Thyroid gland (tissue), 4 donors: ENCODE measurements at regions not wholly inside any gene's neighbourhood (a gene's known extent, or its start where the extent isn't known, plus 50 kb on each side); places are given as distances from the start of the nearest gene placed in this dataset.

Experiments
- POLR2A ChIP-seq, 2 donors: fragments of 450-650 bp; IDR thresholded peaks; one replicate each; pipeline ENCODE4 v1.6.1; 2017; ENCODE audit warnings: antibody characterized with exemption in 2 of 2, mild to moderate bottlenecking in 2 of 2, moderate library complexity in 1 of 2
- TF ChIP-seq, protein P1 (sequence below), 6 experiments: fragments of 200-600 bp in 3 of 6; fragments of 450-650 bp in 3 of 6; sonication (generic) in 3 of 6; IDR thresholded peaks; one replicate each; pipeline ENCODE4 v1.5.1; 2016 to 2019; ENCODE audit warnings: antibody characterized with exemption in 6 of 6, mild to moderate bottlenecking in 2 of 6, inconsistent platforms in 1 of 6, moderate library complexity in 1 of 6

DNA sequence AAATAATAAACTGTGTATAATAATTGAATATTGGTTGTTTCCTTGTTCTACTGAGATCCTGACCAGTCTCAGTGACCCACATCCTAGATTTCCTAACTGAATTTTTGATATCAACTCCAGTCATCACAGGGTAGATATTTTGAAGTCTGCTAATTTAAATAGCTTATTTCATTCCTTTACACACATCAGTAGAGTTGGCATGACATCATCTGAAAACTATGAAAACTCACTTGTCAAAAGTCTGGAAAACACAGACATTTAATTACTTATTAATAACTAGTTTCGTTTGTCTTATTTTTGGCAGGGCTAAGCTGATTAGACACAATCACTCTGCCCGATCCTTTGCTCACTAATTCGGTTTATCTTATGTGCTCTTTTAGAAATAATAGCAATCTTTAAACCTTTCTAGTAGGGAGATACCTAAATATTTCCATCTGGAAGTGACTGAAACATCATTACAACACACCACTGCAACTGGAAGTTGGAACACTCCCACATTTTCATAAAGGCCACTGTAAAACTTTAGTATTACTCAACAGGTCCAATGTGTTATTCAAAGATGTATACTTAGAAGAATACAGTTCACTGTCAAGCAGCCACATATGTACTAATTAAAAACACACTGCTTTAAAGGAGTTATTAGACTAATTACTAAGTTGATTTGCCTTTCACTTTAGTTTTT is 198.4 kb upstream of the ZNF717 start:
- TF ChIP-seq, protein P1, sequence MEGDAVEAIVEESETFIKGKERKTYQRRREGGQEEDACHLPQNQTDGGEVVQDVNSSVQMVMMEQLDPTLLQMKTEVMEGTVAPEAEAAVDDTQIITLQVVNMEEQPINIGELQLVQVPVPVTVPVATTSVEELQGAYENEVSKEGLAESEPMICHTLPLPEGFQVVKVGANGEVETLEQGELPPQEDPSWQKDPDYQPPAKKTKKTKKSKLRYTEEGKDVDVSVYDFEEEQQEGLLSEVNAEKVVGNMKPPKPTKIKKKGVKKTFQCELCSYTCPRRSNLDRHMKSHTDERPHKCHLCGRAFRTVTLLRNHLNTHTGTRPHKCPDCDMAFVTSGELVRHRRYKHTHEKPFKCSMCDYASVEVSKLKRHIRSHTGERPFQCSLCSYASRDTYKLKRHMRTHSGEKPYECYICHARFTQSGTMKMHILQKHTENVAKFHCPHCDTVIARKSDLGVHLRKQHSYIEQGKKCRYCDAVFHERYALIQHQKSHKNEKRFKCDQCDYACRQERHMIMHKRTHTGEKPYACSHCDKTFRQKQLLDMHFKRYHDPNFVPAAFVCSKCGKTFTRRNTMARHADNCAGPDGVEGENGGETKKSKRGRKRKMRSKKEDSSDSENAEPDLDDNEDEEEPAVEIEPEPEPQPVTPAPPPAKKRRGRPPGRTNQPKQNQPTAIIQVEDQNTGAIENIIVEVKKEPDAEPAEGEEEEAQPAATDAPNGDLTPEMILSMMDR (IDR thresholded peaks at IDR 0.05), result no peak
- TF ChIP-seq POLR2A (IDR thresholded peaks at IDR 0.05), result no peak
